ENCODE measurements at regions not wholly inside any gene's neighbourhood (a gene's known extent, or its start where the extent isn't known, plus 50 kb on each side); places are given as distances from the start of the nearest gene placed in this dataset.

GRCh38 chr2:14533131-14533757, 99.3 kb upstream of the LRATD1 start:
- TF ChIP-seq CTCF (IDR thresholded peaks at IDR 0.05; ENCODE audit: low read depth, low read length, missing control alignments): no peak
- no peak overlapping the region for H3K4me3 ChIP-seq (ENCODE audit: low read depth, low read length)
- in situ Hi-C loops (cut with HindIII; ENCODE audit: low sequenced_read_pairs): no loop called here
- no peak for DNase-seq (ENCODE audit: low read depth)

GRCh38 chr2:14535156-14535555, 97.4 kb upstream of the LRATD1 start:
- in situ Hi-C loops (cut with HindIII; ENCODE audit: low sequenced_read_pairs): no loop called here
- no peak for TF ChIP-seq CTCF (IDR thresholded peaks at IDR 0.05; ENCODE audit: low read depth, low read length, missing control alignments)
- DNase-seq (ENCODE audit: low read depth): no peak
- H3K4me3 ChIP-seq (ENCODE audit: low read depth, low read length): no peak overlapping the region

- in situ Hi-C loops (cut with HindIII; ENCODE audit: low sequenced_read_pairs): no loop called here
- DNase-seq (ENCODE audit: low read depth): no peak
- TF ChIP-seq CTCF (IDR thresholded peaks at IDR 0.05; ENCODE audit: low read depth, low read length, missing control alignments): no peak
- H3K4me3 ChIP-seq (ENCODE audit: low read depth, low read length): no peak overlapping the region
These were observed 95.5 kb upstream of the LRATD1 start for GRCh38 chr2:14536976-14537375.

GRCh38 chr2:14540015-14540414, 92.5 kb upstream of the LRATD1 start:
- H3K4me3 ChIP-seq (ENCODE audit: low read depth, low read length): no peak overlapping the region
- TF ChIP-seq CTCF (IDR thresholded peaks at IDR 0.05; ENCODE audit: low read depth, low read length, missing control alignments): no peak
- DNase-seq (ENCODE audit: low read depth): no peak
- in situ Hi-C loops (cut with HindIII; ENCODE audit: low sequenced_read_pairs): no loop called here

GRCh38 chr2:14543284-14543683, 89.2 kb upstream of the LRATD1 start:
- peak; percentile 4 for DNase-seq (ENCODE audit: low read depth)
- in situ Hi-C loops (cut with HindIII; ENCODE audit: low sequenced_read_pairs): no loop called here
- no peak for TF ChIP-seq CTCF (IDR thresholded peaks at IDR 0.05; ENCODE audit: low read depth, low read length, missing control alignments)
- H3K4me3 ChIP-seq (ENCODE audit: low read depth, low read length): no peak overlapping the region

GRCh38 chr2:14544247-14544646, 88.3 kb upstream of the LRATD1 start:
- no peak for DNase-seq (ENCODE audit: low read depth)
- no peak overlapping the region for H3K4me3 ChIP-seq (ENCODE audit: low read depth, low read length)
- no peak for TF ChIP-seq CTCF (IDR thresholded peaks at IDR 0.05; ENCODE audit: low read depth, low read length, missing control alignments)
- in situ Hi-C loops (cut with HindIII; ENCODE audit: low sequenced_read_pairs): no loop called here

Measured in astrocyte of the cerebellum (primary cell).